GM19023 (cell line): ENCODE measurements at regions not wholly inside any gene's neighbourhood (a gene's known extent, or its start where the extent isn't known, plus 50 kb on each side); places are given as distances from the start of the nearest gene placed in this dataset.

Experiments
- ATAC-seq: cut with Tn5 transposase; IDR thresholded peaks from one replicate; pipeline ENCODE4 v1.9.1; 2021; ENCODE audit warnings: mild to moderate bottlenecking, moderate library complexity; ENCODE audit not compliant: unreplicated experiment

DNA sequence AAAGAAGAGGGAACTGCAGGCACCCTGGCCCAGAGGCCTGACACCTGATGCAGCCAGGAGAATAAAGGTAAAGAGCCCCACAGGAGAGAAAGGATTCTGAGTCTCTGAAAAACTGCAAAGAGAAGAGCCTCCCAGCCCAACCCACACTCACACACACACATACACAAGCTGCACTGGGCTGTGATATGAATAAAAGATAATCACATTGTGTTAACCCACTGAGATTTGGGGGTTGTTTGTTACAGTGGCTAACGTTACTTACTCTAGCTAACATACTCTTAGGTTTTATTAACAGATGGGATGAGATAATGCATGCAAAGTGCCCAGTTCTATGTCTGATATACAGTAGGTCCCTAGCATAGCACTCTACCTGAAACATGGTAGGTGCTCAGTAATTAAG, 554.4 kb downstream of the CD83 start:
- ATAC-seq = no peak

DNA sequence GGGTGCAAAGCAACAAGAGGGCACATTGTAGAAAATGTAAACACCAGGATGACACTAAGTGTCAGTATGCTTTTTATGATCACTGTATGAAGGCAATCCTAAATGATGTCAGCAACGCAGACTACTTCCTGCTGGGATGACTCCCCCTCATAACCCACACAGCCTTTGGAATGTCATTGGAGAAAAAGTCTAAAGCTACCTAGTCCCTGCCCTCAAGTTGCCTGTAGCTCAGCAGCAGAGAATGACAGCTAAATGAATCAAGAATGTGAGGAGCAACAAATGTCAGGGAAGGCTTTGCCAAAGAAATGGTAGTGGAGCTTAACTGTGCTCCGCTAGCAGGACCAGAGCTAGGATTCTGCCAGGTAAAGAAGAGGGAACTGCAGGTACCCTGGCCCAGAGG, 555.6 kb downstream of the CD83 start:
- ATAC-seq = no peak

DNA sequence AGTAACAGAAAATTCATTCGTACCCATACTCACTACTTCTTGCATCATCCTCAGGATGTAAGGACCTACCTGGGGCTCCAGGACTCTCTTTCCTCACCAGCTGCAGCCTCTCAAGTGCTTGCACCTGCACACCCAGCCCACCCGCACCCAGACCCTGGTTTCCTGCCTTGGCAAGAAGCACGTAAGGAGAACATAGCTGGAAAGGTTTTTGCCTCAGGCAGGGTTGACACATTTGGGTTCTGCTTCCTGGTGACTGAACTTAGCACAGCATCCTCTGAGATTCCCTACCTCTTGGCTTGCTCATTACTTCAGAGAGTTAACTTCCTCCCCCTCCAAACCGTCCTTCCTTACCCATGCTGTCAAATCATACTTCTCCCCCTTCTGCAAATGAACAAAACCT, 556.9 kb downstream of the CD83 start:
- no peak for ATAC-seq

DNA sequence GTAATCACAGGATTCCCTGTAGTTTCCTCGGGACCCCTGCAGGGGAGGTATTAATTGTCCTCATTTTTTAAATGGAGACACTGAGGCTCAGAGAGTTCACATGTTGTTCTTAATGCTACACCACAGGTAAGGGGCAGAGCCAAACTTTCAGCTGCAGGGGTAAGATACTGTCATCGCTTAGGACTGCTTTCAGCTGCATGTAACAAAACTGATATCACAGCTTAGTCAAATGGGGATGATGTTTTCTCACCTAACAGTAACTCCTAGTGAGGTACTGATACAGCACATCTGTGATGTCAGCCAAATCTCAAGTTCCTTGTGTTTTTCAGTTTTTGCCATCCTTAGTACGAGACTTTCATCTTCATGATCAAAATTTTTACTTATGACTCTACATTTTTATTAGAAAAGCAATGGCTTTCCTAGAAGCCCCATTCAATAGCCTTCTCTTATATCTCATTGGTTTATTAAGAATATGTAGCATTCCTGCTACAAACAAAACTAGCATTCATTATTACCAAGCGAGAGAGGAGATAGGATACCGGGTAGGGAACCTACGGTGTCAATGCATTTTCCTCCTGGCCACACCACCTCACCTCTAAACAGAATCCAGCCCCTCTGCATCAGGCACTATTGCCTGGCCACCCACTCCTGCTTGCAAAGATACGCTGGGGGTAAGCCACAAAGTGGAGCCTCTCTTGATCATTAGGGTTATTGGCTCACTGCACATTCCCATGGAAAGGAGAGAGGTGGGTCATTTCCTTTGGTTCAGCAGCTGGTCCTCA, 557.5 kb downstream of the CD83 start:
- ATAC-seq = no peak

DNA sequence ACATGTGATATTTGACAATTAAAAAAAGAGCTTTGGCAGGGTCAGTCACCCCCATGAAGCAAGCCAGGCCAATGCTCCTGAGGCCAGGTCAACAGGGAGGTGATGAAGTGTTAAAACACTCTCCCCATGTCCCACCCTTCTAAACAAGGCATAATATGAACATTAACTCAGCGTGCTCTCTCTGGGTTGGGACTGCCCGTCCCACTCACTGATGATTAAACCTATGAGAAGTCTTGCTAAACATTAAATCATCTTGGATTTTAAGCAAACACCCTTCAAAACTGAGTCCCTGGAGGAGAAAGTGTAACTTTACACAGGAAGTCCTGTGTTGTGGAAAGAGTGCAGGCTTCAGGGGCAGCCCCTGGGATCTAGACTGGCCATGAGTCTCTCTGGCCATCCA, 558.5 kb downstream of the CD83 start:
- ATAC-seq = no peak

DNA sequence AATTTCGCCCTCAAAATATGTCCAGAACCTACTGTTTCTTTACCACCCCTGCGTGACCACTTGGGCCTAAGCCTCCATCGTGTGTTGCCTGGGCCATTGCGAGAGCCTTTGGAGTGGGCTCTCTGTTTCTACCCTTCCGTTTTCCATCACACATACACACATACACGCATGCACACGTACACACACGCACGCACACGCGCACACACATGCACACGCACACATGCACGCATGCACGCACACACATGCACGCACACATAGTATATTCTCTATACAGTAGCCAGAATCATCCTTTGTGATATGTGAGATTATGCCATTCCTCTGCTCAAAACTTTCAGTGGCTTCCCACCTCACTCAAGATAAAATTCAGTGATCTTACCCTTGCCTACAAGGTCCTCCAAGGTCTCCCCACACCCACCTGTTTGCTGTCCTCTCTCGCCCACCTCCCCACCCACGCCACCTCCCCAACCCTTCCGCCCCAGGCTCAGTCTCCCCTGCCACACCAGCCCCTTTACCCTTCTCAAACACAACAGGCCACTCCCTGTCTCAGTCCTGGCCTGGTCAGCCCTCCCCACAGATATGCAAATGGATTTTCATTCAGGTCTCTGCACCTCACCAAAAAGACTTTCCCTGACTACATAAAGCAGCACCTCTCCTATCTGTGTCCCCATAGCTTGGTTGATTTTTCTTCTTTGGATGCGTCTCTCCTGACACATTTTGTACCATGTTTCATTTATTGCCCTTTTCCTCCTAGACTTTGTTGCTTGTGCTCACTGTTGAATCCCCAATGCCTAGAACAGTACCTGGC, 559.6 kb downstream of the CD83 start:
- no peak for ATAC-seq

DNA sequence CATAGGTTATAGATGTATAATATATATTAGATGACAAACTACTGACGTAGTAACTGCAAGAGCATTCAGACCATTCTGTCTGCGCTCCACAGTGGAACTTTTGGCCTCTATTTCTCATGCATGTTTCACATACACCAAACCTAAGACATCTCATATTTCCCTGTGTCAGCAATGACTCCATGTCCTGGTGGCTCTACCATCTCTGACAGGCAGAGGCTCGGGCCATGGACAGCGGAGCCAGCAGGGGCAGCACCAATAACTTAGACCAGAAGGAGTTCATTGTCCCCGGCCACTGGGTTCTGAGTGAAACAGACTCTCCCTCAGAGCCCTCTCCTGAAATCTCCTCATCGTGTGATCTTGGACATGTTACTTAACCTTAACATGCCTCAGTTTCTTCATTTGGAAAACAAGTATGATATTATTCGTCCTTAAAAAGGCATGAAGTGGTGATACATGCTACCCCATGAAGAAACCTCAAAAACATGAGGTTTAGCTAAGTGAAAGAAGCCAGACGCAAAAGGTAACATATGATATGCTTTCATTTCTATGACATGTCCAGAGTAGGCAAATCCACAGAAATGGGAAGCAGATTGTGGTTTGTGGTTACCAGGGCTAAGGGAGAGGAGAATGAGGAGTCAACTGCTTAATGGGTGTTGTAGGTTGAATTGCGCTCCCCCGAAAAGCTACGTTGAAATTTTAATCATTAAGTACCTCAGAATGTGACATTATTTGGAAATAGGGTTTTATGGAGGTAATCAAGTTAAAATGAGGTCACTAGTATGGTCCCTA, 564.0 kb upstream of the JARID2 start:
- no peak for ATAC-seq

DNA sequence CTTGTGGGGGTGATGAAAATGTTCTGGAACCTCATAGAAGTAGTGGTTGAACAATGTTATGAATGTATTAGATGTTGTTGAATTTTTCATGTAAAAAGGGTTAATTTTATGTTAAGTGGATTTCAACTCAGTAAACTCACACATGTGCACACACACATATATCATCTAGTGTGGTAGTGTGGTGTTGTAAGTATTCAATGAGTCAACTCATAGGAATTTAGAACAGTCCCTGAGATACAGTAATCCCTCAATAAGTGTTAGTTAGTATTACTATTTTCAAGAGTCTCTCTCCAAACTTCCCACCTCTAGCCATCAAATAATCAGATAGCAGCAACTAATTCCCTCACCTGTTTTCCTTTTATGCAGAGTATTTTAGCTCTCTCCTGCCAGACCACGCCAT, 563.1 kb upstream of the JARID2 start:
- no peak for ATAC-seq

DNA sequence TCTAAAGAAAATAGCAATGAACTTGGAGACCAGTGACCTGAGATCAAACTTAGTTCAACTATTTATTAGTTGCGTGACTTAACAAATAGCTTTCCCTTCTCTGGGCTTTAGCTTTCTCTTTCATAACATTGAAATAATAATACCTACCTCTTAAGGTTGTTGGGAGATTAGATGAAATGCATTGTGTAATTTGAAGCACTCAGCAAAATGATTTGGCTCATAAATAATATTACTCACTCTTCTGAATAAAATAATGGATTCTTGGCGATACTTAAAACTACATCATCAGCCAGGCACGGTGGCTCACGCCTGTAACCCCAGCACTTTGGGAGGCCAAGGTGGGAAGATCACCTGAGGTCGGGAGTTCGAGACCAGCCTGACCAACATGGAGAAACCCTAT, 556.2 kb upstream of the JARID2 start:
- ATAC-seq = no peak

DNA sequence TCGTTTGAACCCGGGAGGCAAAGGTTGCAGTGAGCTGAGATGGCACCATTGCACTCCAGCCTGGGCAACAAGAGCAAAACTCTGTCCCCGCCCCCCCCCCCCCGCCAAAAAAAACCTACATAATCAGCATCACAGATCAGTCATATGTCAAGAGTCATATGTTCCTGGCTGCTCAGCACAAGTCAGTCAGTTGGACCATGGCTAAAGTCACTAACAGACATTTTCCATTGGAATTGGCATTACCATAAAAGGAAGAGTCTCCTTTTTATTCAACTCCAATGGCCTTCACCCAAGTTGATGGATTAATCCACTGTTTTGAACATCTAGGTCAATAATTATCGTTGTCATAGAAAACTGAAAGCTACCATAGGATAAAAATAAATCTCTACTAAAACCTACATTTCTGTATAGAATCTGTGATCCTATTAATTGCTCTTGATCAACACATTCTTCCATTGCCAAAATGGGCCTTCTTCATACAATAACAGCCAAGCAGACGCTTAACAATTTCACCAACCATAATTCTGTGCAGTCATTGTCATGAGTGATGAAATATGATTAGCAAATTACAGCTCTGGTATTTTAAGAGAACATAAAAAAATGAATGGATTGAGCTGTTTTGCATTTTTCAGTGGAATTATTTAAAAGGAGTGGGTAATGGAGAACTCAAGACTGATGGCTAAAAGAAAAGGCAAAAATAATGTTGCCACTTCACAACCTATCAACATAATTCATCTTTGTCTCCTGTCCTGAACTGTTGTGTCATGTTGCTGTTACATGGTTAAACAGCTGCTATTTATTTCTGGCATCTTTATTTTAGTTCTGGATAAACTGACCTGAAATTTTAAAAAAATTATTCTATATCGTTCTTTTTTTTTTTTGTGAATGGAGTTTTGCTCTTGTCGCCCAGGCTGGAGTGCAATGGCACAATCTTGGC, 555.5 kb upstream of the JARID2 start:
- no peak for ATAC-seq

DNA sequence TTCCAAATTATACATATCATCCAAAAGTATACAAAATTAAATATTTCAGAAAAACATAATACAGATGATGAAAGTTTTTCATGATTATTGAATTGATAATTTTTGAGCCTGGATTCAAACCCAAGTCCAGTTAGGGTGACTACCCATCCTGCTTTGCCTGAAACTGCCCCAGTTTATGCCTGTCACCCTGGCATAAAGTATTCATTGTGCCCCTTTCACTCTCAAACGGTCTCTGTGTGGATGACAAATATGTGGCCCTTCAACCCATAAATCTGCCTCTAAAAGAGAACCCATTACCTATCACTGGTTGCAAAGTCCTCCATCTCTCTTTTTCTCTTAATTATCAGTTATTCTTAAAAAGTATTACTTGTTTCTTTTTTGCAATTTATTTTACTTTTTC, 553.7 kb upstream of the JARID2 start:
- no peak for ATAC-seq

DNA sequence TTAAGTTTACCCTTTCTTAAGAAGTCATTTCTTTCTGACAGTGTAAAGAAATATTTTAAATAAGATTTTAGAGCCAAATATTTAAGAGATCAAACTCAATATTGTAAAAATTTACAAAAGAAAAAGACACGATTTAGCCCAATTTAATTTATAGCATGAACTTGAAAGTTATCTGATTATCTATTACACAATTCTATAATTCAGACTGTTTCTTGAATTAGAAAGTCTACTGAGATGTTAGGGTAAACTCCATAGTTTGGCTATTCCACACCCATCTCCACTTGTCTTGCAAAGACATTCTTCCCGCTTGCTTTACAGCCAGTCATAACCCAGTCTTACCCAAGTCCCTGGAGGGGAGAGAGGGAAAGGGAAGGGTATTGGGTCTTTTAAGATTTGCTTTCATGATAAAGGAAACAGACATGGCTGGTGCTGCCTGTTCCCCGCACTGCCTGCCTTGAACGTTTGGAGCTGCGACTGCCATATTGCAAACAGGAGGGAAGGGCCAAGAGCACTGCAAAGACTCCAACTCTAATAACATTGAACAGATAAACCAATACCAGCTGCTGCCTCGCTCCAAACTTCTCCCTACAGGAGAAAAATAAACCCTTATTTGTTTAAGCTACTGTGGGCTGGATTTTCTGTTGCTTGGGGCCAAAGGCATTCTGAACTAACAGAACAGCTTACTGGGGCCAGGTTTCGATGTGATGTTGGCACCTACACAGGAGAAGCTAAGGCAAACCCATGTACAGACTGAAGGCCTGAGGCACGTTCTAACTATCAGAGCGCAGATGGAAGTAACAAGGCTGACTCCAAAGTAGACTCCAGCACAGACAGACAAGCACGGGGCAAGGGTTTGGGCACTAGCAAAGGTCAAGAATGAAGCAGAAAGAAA, 552.3 kb upstream of the JARID2 start:
- no peak for ATAC-seq

DNA sequence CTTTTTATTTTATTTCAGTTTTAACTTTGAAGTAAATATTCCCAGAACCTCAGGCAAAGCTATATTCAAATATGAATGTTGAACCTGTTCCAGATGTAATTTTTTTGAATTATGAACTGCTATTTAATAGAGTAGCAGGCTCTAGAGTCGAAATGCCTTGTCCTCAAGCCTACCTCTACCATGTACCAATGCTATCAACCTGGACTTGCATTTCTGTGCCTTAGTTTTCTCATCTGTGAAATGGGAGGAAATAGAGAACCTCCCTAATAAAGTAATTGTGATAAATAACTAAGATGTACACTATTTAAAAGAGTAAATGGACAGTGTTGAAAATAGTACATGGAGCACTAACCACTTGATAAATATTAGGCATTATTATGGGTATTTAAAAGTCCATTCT, 551.6 kb upstream of the JARID2 start:
- ATAC-seq = no peak

DNA sequence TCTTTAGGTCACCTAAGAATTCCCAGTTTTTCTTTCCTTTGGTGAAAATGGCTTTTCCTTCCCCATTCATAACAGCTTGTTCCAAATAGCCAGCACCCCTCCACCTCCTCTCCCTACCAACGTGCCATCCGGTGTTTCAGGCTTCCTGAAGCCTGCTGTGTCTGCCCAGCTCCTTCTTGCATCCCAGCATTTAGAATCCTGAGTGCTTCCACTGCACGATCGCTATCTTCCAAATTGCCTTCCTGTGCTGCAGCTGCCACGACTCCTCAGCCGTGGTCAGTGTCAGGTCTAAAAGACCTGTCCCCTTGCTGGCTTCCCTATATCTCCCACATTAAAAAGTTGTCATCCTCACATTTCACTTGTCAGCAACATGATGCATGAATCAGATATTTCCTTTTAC, 550.3 kb upstream of the JARID2 start:
- no peak for ATAC-seq

DNA sequence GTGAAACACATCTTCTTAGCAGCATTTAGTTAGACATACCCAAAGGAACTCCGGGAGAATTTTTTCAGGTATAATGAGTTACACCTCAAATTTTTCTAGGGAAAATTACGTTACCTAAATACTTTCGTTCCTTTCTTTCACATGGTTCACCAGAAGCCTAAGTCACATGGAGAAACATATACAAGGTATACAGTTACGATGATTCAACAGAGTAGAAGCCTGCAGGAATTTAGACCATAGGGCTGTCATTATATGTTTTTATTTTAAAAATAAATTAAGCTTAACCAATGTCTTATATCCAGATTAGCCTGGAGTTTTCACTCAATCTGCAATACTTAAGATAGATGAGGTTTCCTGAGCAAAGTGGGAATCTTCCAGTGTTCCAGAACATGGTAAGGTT, 549.5 kb upstream of the JARID2 start:
- no peak for ATAC-seq

DNA sequence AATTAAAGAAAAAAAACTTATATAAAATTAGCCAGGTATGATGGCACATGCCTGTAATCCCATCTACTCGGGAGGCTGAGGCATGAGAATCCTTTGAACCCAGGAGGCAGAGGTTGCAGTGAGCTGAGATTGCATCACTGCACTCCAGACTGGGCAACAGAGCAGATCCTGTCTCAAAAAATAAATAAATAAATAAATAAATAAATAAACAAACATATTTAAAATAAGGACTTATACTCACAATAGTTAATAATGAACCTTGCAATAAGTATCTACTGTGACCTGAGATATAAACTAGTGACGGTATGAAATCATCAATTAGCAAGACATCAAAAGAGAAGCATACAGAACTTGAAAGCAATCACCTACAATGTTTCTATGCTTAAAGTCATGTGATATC, 548.4 kb upstream of the JARID2 start:
- ATAC-seq = no peak

DNA sequence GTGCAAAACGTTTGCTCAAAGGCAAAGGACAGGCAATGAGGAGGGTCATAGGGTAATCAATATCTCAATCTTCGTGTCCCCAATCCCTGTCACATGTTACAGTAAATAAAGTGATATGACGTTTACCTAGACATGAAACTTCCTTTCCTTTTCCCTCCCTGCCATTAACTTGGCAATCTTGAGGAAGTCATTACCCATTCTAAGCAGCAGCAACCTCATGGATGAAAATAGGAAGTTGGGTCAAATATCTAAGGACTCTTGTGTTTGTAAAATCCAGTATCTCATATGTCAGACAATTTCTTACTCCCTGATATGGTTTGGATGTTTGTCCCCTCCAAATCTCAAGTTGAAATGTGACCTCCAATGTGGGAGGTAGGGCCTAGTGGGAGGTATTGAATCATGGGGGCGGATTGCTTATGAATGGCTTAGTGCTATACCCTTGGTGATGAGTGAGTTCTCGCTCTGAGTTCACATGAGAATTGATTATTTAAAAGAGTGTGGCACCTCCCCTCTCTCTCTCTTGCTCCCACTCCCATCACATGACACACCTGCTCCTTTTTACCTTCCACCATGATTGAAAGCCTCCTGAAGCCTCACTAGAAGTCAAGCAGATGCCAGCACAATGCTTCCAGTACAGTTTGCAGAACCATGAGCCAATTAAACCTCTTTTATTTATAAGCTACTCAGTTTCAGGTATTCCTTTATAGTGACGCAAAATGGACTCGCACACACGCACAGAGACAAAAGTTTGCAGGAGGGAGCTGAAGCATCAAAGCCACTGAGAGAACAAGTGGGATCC, 545.9 kb upstream of the JARID2 start:
- no peak for ATAC-seq

DNA sequence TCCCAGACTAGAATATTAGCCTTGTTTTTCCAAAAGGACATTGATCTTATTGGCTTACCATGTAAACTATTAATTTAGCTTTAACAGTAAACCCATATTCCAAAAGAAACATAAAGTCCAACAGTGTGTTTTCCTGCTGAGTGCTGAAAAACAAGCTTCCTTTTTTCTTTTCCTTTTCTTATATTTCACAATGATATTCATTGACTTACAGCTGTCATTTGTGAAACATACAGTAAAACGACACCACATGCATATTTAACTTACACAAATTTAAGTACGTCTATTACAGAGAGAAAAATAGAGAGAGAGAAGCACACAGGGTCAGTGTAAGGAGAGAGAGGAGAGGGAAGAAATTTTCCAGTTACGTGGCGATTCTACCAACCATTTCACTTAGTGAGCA, 543.9 kb upstream of the JARID2 start:
- ATAC-seq = no peak

DNA sequence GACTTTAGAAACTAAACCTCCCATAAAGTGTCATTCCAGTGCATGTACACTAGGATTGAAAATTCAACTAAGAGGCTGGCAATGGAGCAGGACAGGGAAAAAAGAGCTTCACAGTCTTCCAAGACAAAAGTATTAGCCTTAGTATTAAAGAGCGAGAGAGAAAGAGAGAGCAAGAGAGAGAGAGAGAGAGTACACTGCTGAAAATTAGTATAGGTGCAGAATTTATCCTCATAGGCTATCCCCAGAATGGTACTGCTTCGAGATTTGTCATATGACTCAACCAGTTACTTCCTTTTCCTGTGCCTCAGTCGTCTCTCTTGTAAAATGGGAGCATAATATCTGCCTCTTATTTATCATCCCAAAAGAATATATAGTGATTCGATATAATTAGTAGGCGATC, 543.2 kb upstream of the JARID2 start:
- no peak for ATAC-seq
